ENCODE measurements at regions not wholly inside any gene's neighbourhood (a gene's known extent, or its start where the extent isn't known, plus 50 kb on each side); places are given as distances from the start of the nearest gene placed in this dataset.

DNA sequence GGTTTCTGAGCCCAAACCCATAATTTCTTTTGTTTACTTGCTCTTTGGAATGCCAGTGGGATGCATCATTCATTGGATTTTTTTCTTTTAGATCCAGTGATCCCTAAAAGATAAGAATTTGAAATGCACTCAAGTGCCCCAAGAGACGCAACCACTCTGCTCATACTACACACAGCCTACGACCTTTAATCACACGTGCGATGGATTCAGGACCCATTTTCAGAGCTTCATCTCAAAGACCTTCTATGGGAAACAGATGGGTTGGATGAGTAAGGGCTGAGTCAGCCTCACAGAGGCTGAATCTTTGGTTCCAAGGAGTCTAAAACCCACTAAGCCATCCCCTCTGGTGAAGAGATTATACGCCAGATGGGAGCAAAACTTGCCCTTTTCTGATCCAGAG is 265.5 kb upstream of the EXOC2 start:
- TF ChIP-seq, protein P1, sequence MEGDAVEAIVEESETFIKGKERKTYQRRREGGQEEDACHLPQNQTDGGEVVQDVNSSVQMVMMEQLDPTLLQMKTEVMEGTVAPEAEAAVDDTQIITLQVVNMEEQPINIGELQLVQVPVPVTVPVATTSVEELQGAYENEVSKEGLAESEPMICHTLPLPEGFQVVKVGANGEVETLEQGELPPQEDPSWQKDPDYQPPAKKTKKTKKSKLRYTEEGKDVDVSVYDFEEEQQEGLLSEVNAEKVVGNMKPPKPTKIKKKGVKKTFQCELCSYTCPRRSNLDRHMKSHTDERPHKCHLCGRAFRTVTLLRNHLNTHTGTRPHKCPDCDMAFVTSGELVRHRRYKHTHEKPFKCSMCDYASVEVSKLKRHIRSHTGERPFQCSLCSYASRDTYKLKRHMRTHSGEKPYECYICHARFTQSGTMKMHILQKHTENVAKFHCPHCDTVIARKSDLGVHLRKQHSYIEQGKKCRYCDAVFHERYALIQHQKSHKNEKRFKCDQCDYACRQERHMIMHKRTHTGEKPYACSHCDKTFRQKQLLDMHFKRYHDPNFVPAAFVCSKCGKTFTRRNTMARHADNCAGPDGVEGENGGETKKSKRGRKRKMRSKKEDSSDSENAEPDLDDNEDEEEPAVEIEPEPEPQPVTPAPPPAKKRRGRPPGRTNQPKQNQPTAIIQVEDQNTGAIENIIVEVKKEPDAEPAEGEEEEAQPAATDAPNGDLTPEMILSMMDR (IDR thresholded peaks at IDR 0.05; ENCODE audit: insufficient read depth, missing control alignments): no peak
- FAIRE-seq (peak; percentile 98), DNase-seq (ENCODE audit: insufficient read length, low spot score) (peak; percentile 24)

- DNase-seq (ENCODE audit: insufficient read length, low spot score): no peak
- FAIRE-seq: no peak
- TF ChIP-seq, protein P1 (IDR thresholded peaks at IDR 0.05; ENCODE audit: insufficient read depth, missing control alignments): no peak
Observed at GRCh38 chr6:951399-952181, 258.7 kb upstream of the EXOC2 start.

GRCh38 chr6:947235-947934 is 254.4 kb upstream of the EXOC2 start:
- DNase-seq (ENCODE audit: insufficient read length, low spot score) (no peak), FAIRE-seq (no peak)
- TF ChIP-seq, protein P1 (IDR thresholded peaks at IDR 0.05; ENCODE audit: insufficient read depth, missing control alignments): no peak

- TF ChIP-seq, protein P1 (IDR thresholded peaks at IDR 0.05; ENCODE audit: insufficient read depth, missing control alignments): no peak
- no peak for DNase-seq (ENCODE audit: insufficient read length, low spot score)
- FAIRE-seq: no peak
Observed at GRCh38 chr6:946546-946945, 253.6 kb upstream of the EXOC2 start.

DNA sequence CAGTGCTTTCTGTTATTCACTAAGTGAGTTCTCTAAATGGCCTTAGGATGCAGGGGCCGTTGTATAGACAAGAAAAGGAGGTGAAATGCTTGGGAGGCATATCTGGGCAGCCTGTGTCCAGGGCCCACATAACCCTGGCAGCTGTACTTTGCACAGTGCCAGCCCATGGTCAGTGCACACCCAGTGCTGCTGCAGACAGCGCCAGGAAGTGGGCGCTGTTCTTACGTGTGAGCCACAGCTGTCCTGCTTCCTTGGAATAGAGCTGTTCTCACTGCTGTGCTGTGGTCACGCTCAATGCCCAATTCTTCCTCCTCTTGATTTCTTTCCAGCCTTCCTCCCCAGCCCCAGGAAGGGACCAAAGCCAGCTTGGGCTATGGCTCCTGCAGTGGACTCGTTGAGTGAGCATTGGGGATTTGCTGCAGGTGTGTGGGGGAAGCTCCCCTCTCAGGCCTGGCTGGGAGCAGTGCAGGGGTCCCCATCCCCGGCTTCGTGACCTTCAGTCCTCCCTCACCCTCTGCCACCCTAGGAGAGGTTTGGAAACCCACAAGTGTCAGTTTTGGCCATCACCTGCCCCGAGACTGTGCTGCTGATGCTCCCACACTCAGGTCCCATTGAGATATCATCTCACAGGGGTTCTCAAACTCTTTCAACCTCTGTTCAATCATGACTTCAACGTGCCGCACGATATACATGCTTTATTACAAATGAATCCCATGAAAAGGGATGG is 246.8 kb upstream of the EXOC2 start:
- no peak for FAIRE-seq
- TF ChIP-seq, protein P1 (IDR thresholded peaks at IDR 0.05; ENCODE audit: insufficient read depth, missing control alignments): no peak
- no peak for DNase-seq (ENCODE audit: insufficient read length, low spot score)

DNA sequence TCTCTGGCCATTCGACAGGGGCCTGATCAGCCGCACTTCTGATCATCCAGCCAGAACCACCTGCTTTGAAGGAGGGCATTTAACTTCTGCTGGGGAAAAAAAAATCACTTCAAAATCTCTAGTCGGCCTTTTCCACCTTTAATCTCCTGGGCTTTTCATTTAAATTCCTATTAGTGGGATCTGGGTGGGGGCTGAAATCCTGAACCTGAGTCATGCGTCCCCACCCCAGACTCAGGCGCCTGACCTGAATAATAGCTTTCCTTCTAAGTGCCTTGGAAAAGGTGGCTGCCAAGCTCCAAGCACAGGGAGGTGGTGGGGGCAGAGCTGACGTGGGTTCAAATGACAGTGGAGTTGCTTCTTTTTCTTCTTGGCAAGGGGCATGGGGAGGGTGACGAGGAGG is 246.0 kb upstream of the EXOC2 start:
- FAIRE-seq (no peak), DNase-seq (ENCODE audit: insufficient read length, low spot score) (no peak)
- TF ChIP-seq, protein P1 (IDR thresholded peaks at IDR 0.05; ENCODE audit: insufficient read depth, missing control alignments): no peak
